Erythroblast (primary cell): ENCODE measurements at regions not wholly inside any gene's neighbourhood (a gene's known extent, or its start where the extent isn't known, plus 50 kb on each side); places are given as distances from the start of the nearest gene placed in this dataset.
"Not testable (repeated sequence)": the region's sequence is repeated elsewhere in the genome, so short reads cannot be mapped to it uniquely, and the experiment has no call there.

Experiments used
- GATA1 ChIP-seq: IDR thresholded peaks from 2 replicates; pipeline ENCODE4 v1.6.1; 2011; ENCODE audit warnings: low read depth, mild to moderate bottlenecking, control low read depth, low read length, moderate library complexity
- POLR2A ChIP-seq: IDR thresholded peaks from 2 replicates; pipeline ENCODE4 v1.6.1; 2011; ENCODE audit warnings: mild to moderate bottlenecking, low read length

GRCh38 chr18:57949335-57949734 is 94.7 kb upstream of the NEDD4L start:
- not testable (repeated sequence) for TF ChIP-seq POLR2A, GATA1
